BE2C (cell line): ENCODE measurements at regions not wholly inside any gene's neighbourhood (a gene's known extent, or its start where the extent isn't known, plus 50 kb on each side); places are given as distances from the start of the nearest gene placed in this dataset.
"Not testable (repeated sequence)": the region's sequence is repeated elsewhere in the genome, so short reads cannot be mapped to it uniquely, and the experiment has no call there.

Source experiments
- DNase-seq: peaks from one replicate; pipeline ENCODE4 v3.0.0-alpha.2; 2020
- H3K27me3 ChIP-seq: fragments of 250-450 bp; sonication (Bioruptor Pico); 2 replicates; pipeline ENCODE4 v1.5.1; 2020; ENCODE audit warnings: mild to moderate bottlenecking
- H3K36me3 ChIP-seq: fragments of 250-450 bp; sonication (Bioruptor Pico); 2 replicates; pipeline ENCODE4 v1.5.1; 2020; ENCODE audit warnings: mild to moderate bottlenecking
- H3K4me1 ChIP-seq: fragments of 250-450 bp; sonication (Bioruptor Pico); 2 replicates; pipeline ENCODE4 v1.5.1; 2020
- H3K4me3 ChIP-seq: 2 replicates; pipeline ENCODE4 v1.5.1; 2011; ENCODE audit warnings: low read depth, low read length
- H3K9me3 ChIP-seq: fragments of 250-450 bp; sonication (Bioruptor Pico); 2 replicates; pipeline ENCODE4 v1.5.1; 2020
- CTCF ChIP-seq: IDR thresholded peaks from 2 replicates; pipeline ENCODE4 v1.5.1; 2012; ENCODE audit warnings: mild to moderate bottlenecking, low read depth, low read length

- no peak for DNase-seq
- no peaks in the 10 kb centered on the region for H3K27me3 ChIP-seq
- H3K36me3 ChIP-seq = no peaks in the 10 kb centered on the region
- no peaks in the 10 kb centered on the region for H3K9me3 ChIP-seq
- H3K4me1 ChIP-seq = no peaks in the 10 kb centered on the region
- TF ChIP-seq CTCF = no peak
- no peak overlapping the region for H3K4me3 ChIP-seq
These were observed 635.2 kb upstream of the SPANXN1 start for GRCh38 chrX:144612076-144612475.

- no peaks in the 10 kb centered on the region for H3K27me3 ChIP-seq
- H3K4me1 ChIP-seq = no peaks in the 10 kb centered on the region
- DNase-seq = no peak
- no peaks in the 10 kb centered on the region for H3K36me3 ChIP-seq
- TF ChIP-seq CTCF = no peak
- H3K4me3 ChIP-seq = no peak overlapping the region
- no peaks in the 10 kb centered on the region for H3K9me3 ChIP-seq
These were observed 631.0 kb upstream of the SPANXN1 start for GRCh38 chrX:144616317-144616716.

- no peaks in the 10 kb centered on the region for H3K27me3 ChIP-seq
- no peaks in the 10 kb centered on the region for H3K9me3 ChIP-seq
- DNase-seq = no peak
- no peaks in the 10 kb centered on the region for H3K4me1 ChIP-seq
- no peaks in the 10 kb centered on the region for H3K36me3 ChIP-seq
- no peak for TF ChIP-seq CTCF
- H3K4me3 ChIP-seq = no peak overlapping the region
These were observed 619.4 kb upstream of the SPANXN1 start for GRCh38 chrX:144627947-144628346.

- H3K36me3 ChIP-seq, H3K4me1 ChIP-seq, H3K27me3 ChIP-seq, DNase-seq, H3K4me3 ChIP-seq, H3K9me3 ChIP-seq: not testable (repeated sequence)
These were observed 612.9 kb upstream of the SPANXN1 start for GRCh38 chrX:144634451-144634850.

GRCh38 chrX:144637731-144638130, 609.6 kb upstream of the SPANXN1 start:
- no peaks in the 10 kb centered on the region for H3K27me3 ChIP-seq
- H3K36me3 ChIP-seq = no peaks in the 10 kb centered on the region
- no peak for DNase-seq
- no peaks in the 10 kb centered on the region for H3K9me3 ChIP-seq
- no peaks in the 10 kb centered on the region for H3K4me1 ChIP-seq
- TF ChIP-seq CTCF = no peak
- H3K4me3 ChIP-seq = no peak overlapping the region

- TF ChIP-seq CTCF = no peak
- Histone ChIP-seq H3K27me3 (no peaks in the 10 kb centered on the region), H3K4me1 (no peaks in the 10 kb centered on the region), H3K9me3 (no peaks in the 10 kb centered on the region), H3K36me3 (no peaks in the 10 kb centered on the region), H3K4me3 (no peak overlapping the region)
- DNase-seq = no peak
These were observed 598.5 kb upstream of the SPANXN1 start for GRCh38 chrX:144648788-144649187.

- H3K9me3 ChIP-seq = no peaks in the 10 kb centered on the region
- no peak for TF ChIP-seq CTCF
- no peak for DNase-seq
- H3K4me3 ChIP-seq = no peak overlapping the region
- H3K27me3 ChIP-seq = no peaks in the 10 kb centered on the region
- no peaks in the 10 kb centered on the region for H3K36me3 ChIP-seq
- H3K4me1 ChIP-seq = no peaks in the 10 kb centered on the region
These were observed 565.8 kb upstream of the SPANXN1 start for GRCh38 chrX:144681501-144681900.
